ENCODE measurements at regions not wholly inside any gene's neighbourhood (a gene's known extent, or its start where the extent isn't known, plus 50 kb on each side); places are given as distances from the start of the nearest gene placed in this dataset.

DNA sequence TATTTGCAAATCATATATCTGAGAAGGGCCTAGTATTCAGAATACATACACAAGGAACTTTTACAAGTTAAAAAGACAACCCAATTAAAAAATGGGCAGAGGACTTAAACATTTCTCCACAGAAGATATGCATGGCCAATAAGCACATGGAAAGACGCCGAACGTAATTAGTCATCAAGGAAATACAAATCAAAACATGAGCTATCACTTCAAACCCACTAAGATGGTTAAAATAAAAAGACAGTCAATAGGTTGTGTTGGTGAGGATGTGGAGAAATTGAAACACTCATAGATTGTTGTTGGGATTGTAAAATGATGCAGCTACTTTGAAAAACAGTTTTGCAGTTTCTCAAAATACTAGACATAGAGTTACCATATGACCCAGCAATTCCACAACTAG is 61.2 kb upstream of the NEO1 start:
- Histone ChIP-seq H3K14ac (ENCODE audit: insufficient read depth, low read length) (no peak overlapping the region), H4K8ac (replicated peaks; ENCODE audit: insufficient read length, low read depth, low read length) (no peak overlapping the region)

More for the DNA sequence above, 61.2 kb upstream of the NEO1 start:
- H2BK120ac ChIP-seq (ENCODE audit: low read depth, low read length, poor library complexity, severe bottlenecking): no peak overlapping the region
- H3K79me1 ChIP-seq (ENCODE audit: insufficient read depth, low read depth, low read length, poor library complexity, severe bottlenecking): no peaks in the 10 kb centered on the region
- no peak overlapping the region for H3T11ph ChIP-seq (ENCODE audit: low read length)
- Mint-ChIP-seq H3K9me3 (no peaks in the 10 kb centered on the region), H3K27me3 (ENCODE audit: low read depth) (peaks cover 1% of the 10 kb centered on the region; the same call in 1 of the 2 replicates), H3K4me3 (no peak overlapping the region), H3K4me1 (peaks cover 0 to 2% of the 10 kb centered on the region in 2 experiments; a peak in 1 of 4 replicates), H3K27ac (no peak overlapping the region), H3K36me3 (ENCODE audit: insufficient read depth in 1 of 3, low read depth in 3 of 3) (no peaks in the 10 kb centered on the region)
- H4K20me1 ChIP-seq (ENCODE audit: control insufficient read depth, insufficient read depth, insufficient read length): no peaks in the 10 kb centered on the region
- H3K23ac ChIP-seq (ENCODE audit: insufficient read length, low read depth, low read length): no peak overlapping the region
- H2BK15ac ChIP-seq (ENCODE audit: low read depth, low read length): no peak overlapping the region
- H2AFZ ChIP-seq (ENCODE audit: low read length): no peak overlapping the region
- H2BK20ac ChIP-seq (ENCODE audit: low read depth, low read length, poor library complexity, severe bottlenecking): no peak overlapping the region
- no peak overlapping the region for H3K18ac ChIP-seq (ENCODE audit: insufficient read length, low read depth, low read length)
- DNase-seq: no peak
- no CpG with 5 or more reads among the region's 3 CpGs for WGBS (ENCODE audit: extremely low coverage, insufficient read length, low lambda C conversion rate)
- H3K4me1 ChIP-seq (ENCODE audit: insufficient read depth, low read length): no peaks in the 10 kb centered on the region
- no peak overlapping the region for H4K5ac ChIP-seq (ENCODE audit: insufficient read length, low read depth, low read length)
- H3K27me3 ChIP-seq (ENCODE audit: insufficient read depth, low read length): no peaks in the 10 kb centered on the region
- TF ChIP-seq, protein P1, sequence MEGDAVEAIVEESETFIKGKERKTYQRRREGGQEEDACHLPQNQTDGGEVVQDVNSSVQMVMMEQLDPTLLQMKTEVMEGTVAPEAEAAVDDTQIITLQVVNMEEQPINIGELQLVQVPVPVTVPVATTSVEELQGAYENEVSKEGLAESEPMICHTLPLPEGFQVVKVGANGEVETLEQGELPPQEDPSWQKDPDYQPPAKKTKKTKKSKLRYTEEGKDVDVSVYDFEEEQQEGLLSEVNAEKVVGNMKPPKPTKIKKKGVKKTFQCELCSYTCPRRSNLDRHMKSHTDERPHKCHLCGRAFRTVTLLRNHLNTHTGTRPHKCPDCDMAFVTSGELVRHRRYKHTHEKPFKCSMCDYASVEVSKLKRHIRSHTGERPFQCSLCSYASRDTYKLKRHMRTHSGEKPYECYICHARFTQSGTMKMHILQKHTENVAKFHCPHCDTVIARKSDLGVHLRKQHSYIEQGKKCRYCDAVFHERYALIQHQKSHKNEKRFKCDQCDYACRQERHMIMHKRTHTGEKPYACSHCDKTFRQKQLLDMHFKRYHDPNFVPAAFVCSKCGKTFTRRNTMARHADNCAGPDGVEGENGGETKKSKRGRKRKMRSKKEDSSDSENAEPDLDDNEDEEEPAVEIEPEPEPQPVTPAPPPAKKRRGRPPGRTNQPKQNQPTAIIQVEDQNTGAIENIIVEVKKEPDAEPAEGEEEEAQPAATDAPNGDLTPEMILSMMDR (conservative IDR thresholded peaks at IDR 0.05): no peak
- no peaks in the 10 kb centered on the region for H3K79me2 ChIP-seq (ENCODE audit: insufficient read depth, low read length)
- H3K4me2 ChIP-seq (ENCODE audit: insufficient read depth, insufficient read length, low read length): no peak overlapping the region
- H3K56ac ChIP-seq (ENCODE audit: insufficient read length, low read depth, low read length): no peak overlapping the region
- H2BK12ac ChIP-seq (ENCODE audit: insufficient read length, low read depth, low read length): no peak overlapping the region
- H4K91ac ChIP-seq (ENCODE audit: insufficient read length, low read depth, low read length): no peak overlapping the region
- no peak overlapping the region for H3K9ac ChIP-seq (ENCODE audit: extremely low read depth, insufficient read length, low read length)
- no peak overlapping the region for H2BK5ac ChIP-seq (ENCODE audit: insufficient read length, low read length)
- H3K4ac ChIP-seq (ENCODE audit: low read depth, low read length): no peak overlapping the region
- H3K9me3 ChIP-seq (ENCODE audit: control insufficient read depth, low read depth, low read length): no peaks in the 10 kb centered on the region
- no peak overlapping the region for H2AK5ac ChIP-seq (ENCODE audit: insufficient read length, low read length)
- no peaks in the 10 kb centered on the region for H3K23me2 ChIP-seq (ENCODE audit: insufficient read length, low read depth, low read length, poor library complexity, severe bottlenecking)
- H3K27ac ChIP-seq (ENCODE audit: insufficient read length, low read depth, low read length): no peak overlapping the region
